ENCODE measurements at regions not wholly inside any gene's neighbourhood (a gene's known extent, or its start where the extent isn't known, plus 50 kb on each side); places are given as distances from the start of the nearest gene placed in this dataset.

DNA sequence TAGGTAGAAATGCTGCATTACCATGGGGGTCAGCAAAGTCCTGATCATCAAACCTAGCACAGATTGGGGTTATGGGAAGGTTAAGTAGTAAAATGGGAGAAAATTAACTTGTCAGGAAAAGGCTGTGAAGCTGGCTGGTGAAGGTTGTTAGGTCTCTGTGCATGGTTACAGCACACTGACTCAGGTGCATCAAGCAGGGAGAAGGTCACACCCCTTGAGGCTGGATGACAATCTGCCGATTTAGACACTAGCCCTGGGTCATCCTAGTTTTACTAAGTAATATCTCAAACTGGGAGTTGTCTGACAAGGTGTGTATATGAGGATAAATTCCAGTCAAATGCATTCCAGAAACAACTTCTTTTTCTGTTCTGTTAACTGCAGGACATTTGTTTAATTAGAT lies 271.1 kb upstream of the LRIG3 start:
- Histone ChIP-seq H3K9me3 (ENCODE audit: control insufficient read depth, low read depth, low read length) (no peaks in the 10 kb centered on the region), H3K56ac (ENCODE audit: insufficient read length, low read depth, low read length) (no peak overlapping the region)
- WGBS (ENCODE audit: extremely low coverage, insufficient read length, low lambda C conversion rate) = no CpG with 5 or more reads among the region's 1 CpG

More for the DNA sequence above, 271.1 kb upstream of the LRIG3 start:
- Mint-ChIP-seq H3K36me3 (ENCODE audit: insufficient read depth in 1 of 3, low read depth in 3 of 3) (0 out of 7 replicates have a peak, but pooled peaks cover 0 to 9% (median 0%) of the 10 kb centered on the region in 3 experiments), H3K4me3 (no peak overlapping the region), H3K27me3 (ENCODE audit: low read depth) (no peaks in the 10 kb centered on the region), H3K27ac (no peak overlapping the region), H3K4me1 (peaks cover 8 to 10% of the 10 kb centered on the region in 2 experiments), H3K9me3 (no peaks in the 10 kb centered on the region; a peak in 2 of 5 replicates)
- Histone ChIP-seq H3K27ac (ENCODE audit: insufficient read length, low read depth, low read length) (no peak overlapping the region), H2BK120ac (ENCODE audit: low read depth, low read length, poor library complexity, severe bottlenecking) (no peak overlapping the region), H2AK5ac (ENCODE audit: insufficient read length, low read length) (no peak overlapping the region), H3K23ac (ENCODE audit: insufficient read length, low read depth, low read length) (no peak overlapping the region), H3K9ac (ENCODE audit: extremely low read depth, insufficient read length, low read length) (no peak overlapping the region), H2BK5ac (ENCODE audit: insufficient read length, low read length) (no peak overlapping the region), H3K23me2 (ENCODE audit: insufficient read length, low read depth, low read length, poor library complexity, severe bottlenecking) (no peaks in the 10 kb centered on the region), H3T11ph (ENCODE audit: low read length) (no peak overlapping the region), H4K5ac (ENCODE audit: insufficient read length, low read depth, low read length) (no peak overlapping the region), H3K4me2 (ENCODE audit: insufficient read depth, insufficient read length, low read length) (no peak overlapping the region), H2AFZ (ENCODE audit: low read length) (no peak overlapping the region), H4K91ac (ENCODE audit: insufficient read length, low read depth, low read length) (no peak overlapping the region), H3K79me2 (ENCODE audit: insufficient read depth, low read length) (no peaks in the 10 kb centered on the region), H3K18ac (ENCODE audit: insufficient read length, low read depth, low read length) (no peak overlapping the region), H3K79me1 (ENCODE audit: insufficient read depth, low read depth, low read length, poor library complexity, severe bottlenecking) (no peaks in the 10 kb centered on the region), H3K14ac (ENCODE audit: insufficient read depth, low read length) (no peak overlapping the region), H4K20me1 (ENCODE audit: control insufficient read depth, insufficient read depth, insufficient read length) (no peaks in the 10 kb centered on the region), H2BK15ac (ENCODE audit: low read depth, low read length) (no peak overlapping the region), H3K4me1 (ENCODE audit: insufficient read depth, low read length) (no peaks in the 10 kb centered on the region), H2BK20ac (ENCODE audit: low read depth, low read length, poor library complexity, severe bottlenecking) (no peak overlapping the region), H4K8ac (replicated peaks; ENCODE audit: insufficient read length, low read depth, low read length) (no peak overlapping the region), H3K4ac (ENCODE audit: low read depth, low read length) (no peak overlapping the region), H2BK12ac (ENCODE audit: insufficient read length, low read depth, low read length) (no peak overlapping the region), H3K27me3 (ENCODE audit: insufficient read depth, low read length) (no peaks in the 10 kb centered on the region)
- TF ChIP-seq, protein P1, sequence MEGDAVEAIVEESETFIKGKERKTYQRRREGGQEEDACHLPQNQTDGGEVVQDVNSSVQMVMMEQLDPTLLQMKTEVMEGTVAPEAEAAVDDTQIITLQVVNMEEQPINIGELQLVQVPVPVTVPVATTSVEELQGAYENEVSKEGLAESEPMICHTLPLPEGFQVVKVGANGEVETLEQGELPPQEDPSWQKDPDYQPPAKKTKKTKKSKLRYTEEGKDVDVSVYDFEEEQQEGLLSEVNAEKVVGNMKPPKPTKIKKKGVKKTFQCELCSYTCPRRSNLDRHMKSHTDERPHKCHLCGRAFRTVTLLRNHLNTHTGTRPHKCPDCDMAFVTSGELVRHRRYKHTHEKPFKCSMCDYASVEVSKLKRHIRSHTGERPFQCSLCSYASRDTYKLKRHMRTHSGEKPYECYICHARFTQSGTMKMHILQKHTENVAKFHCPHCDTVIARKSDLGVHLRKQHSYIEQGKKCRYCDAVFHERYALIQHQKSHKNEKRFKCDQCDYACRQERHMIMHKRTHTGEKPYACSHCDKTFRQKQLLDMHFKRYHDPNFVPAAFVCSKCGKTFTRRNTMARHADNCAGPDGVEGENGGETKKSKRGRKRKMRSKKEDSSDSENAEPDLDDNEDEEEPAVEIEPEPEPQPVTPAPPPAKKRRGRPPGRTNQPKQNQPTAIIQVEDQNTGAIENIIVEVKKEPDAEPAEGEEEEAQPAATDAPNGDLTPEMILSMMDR (conservative IDR thresholded peaks at IDR 0.05) = no peak
- DNase-seq = no peak
